LHCN-M2 (cell line): ENCODE measurements at regions not wholly inside any gene's neighbourhood (a gene's known extent, or its start where the extent isn't known, plus 50 kb on each side); places are given as distances from the start of the nearest gene placed in this dataset.
A peak's percentile ranks its signal among the peaks of the same experiment; 100 is the strongest.
"Not testable (repeated sequence)": the region's sequence is repeated elsewhere in the genome, so short reads cannot be mapped to it uniquely, and the experiment has no call there.

Experiments
- DNase-seq: peaks from one replicate; pipeline ENCODE4 v3.0.0-alpha.2; 2012; ENCODE audit warnings: low read depth

DNA sequence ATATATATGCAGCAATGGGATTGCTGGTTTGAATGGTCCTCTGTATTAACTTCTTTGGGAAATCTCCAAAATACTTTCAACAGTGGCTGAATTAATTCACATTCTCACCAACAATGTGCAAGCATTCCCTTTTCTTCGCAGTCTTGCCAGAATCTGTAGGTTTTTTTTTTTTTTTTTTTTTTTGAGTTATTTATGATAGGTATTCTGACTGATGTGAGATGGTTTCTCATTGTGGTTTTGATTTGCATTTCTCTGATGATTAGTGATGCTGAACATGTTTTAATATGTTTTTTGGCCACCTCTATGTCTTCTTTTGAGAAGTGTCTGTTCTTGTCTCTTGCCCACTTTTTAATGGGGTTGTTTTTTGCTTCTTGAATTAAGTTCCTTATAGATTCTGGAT lies 2041.5 kb upstream of the PCDH20 start:
- DNase-seq = no peak

GRCh38 chr13:63455938-63456337 lies 2040.3 kb upstream of the PCDH20 start:
- DNase-seq = no peak

DNA sequence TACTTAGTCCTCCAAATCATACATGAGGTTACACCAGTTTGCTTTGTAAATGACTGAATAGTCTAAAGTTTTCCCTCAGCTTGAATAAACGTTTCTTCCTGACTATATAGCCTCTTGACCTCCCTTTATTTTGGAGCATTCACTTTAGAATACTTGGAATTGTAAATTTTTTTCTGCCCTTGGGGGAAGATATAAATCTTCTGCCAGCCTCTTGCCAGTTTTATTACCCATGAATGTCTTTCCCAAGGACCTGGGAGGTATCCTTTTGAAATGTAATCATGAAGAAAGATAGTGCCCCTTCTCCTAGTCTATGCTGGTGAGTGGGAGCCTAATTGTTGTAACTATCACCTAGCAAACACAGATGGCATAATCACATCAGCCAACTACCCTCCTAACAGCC lies 2033.9 kb upstream of the PCDH20 start:
- DNase-seq = no peak

DNA sequence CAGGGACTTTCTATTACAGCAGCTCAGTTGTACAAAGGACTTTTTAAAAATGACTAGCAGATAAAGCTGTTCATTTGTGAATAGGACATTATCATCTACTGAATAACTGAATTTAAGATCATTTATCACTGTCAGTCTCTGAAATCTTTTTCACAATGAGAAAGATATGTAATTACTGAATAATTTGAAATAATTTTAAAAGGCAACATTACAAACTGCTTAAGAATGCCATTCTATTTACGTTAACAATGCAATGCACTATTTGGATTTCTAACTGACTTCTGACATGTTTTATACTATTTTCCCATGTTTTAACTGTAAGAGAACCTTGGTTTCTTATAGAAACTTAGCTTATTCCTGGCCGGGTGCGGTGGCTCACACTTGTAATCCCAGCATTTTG lies 2033.0 kb upstream of the PCDH20 start:
- no peak for DNase-seq

- DNase-seq = no peak
Observed at GRCh38 chr13:63446329-63446728, 2030.7 kb upstream of the PCDH20 start.

- not testable (repeated sequence) for DNase-seq
Observed at GRCh38 chr13:63444225-63444624, 2028.6 kb upstream of the PCDH20 start.

DNA sequence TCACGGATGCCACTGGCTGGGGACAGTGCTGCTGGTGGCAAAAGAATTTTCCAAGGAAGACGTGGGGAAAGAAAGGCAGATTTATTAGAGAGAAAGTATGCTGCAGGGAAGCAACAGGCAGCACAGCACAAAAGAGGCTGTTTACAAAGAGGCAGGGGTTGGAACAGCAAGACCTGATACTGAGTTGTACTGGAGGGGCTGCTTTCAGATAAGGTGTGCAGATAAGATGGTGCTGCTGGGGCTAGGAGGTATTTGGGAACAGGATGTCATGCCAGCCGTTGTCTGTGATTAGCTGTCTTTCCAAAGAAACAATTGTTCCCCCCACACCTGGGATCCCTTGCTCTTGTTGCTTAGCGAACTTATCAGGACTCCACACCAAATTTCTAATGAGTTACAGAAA lies 2023.3 kb upstream of the PCDH20 start:
- DNase-seq = no peak

GRCh38 chr13:63436325-63436668 lies 2020.6 kb upstream of the PCDH20 start:
- DNase-seq = no peak

DNA sequence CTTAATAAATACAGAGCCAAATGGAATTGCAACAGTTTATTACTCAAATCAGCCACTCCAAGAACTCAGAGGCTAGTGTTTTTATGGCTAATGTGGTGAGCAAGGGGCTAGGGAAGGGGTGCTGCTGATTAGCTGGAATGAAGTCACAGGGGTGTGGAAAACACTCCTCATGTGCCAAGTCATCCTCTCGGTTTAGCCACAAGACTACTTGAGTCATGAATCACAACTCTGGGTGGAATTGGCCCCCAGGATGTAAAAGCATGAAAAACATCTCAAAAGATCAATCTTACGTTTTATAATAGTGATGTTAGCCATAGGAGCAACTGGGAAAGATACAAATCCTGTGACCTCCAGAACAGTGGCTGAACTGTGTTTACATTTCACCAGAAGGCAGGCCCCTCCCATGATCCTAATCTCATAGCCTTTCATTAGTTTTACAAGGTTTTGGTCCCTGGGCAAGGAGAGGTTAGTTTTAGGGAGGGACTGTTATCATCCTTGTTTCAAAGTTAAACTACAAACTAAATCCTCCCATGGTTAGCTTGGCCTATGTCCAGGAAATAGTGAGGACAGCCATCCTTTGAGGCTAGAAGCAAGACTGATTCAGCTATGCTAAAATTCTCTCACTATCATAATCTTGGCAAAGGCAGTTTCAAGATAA lies 2020.1 kb upstream of the PCDH20 start:
- DNase-seq = peak; percentile 18

DNA sequence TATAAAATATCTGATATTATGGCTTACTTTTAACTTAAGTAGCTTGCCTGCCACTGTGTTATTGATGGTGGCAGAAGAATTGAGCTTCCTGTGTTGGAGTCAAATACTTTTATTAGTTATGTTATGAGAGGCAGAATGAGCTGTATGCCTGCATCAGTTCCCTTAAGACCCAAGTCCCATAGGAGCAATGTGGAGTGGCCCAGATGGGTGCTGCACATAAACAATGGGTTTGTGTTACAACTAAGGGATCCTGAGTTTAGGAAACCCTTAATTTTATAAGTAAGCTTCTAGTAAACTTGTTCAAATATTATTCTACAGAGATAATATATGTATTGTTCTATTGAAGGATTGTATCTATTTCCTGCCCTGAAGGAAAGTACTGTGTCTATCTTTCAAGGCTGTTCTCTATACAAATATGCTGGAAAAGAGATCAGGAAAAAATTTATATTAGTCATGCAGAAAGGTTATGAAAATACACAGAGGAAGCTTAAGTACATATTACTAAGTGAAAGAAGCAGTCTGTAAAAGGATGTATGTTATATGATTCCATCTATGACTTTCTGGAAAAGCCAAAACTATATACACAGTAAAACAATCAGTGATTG lies 2018.0 kb upstream of the PCDH20 start:
- DNase-seq = no peak

GRCh38 chr13:63427170-63427569 lies 2011.5 kb upstream of the PCDH20 start:
- DNase-seq = no peak

DNA sequence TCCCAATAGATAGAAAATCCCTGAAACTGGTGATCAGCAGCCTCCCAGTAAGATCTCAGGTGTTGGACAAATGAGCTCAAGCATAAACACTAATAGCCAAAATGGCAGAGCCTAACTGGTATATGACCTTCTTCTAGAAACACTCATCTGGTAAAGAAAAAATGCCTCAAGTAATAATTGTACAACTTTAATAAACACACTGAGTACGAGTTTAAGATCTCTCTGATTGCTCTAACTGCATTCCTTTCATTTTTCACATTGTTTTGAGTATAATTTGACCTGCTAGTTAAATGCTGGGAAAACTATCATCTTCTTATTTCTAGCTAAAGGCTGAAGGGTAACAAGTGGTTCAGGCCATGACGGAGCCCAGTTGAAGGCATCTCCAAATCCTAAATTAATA lies 2009.5 kb upstream of the PCDH20 start:
- DNase-seq = no peak

GRCh38 chr13:63421123-63421522 lies 2005.5 kb upstream of the PCDH20 start:
- no peak for DNase-seq

- DNase-seq = no peak
Observed at GRCh38 chr13:63420685-63421084, 2005.0 kb upstream of the PCDH20 start.

GRCh38 chr13:63414247-63414646 lies 1998.6 kb upstream of the PCDH20 start:
- no peak for DNase-seq

- no peak for DNase-seq
Observed at GRCh38 chr13:63409791-63410351, 1994.2 kb upstream of the PCDH20 start.

DNA sequence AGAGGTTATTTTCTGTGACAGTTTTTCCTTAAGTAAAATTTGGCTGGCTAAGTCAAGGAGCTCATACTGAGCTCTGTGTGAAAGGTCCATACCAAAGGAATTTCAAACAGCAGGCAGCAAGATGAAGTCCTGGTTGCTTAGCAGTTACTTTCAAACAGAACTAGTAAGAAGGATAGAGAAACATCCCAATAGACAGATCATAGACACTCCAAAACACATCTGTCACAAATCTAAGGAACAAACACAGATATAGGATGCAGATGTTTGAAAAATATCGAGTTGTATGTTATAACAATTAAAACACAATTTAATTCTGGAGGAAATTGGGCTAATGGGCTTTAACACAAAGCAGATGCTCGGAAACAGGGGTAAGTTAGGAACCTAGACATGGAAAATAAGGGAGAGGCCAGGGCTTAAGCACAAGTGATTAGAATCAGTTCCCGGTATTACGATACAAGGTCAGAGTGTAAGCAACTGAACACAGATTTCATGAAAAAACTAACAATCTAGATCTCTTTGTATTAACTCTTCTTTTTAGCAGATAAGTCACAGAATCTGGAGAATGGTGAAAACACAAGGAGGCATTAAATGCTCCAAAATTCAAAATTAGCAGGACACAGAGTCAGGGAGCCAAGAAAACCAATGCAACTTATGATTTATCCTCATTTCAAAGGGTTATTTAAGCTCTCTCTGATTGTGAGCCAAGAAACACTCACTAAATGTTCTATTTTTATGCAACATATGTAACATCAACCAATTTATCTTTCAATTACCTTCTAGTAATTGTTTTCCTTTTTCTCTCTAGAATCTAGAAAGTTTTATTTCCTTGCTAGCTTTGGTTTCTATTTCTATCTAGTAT lies 1992.9 kb upstream of the PCDH20 start:
- DNase-seq = no peak

DNA sequence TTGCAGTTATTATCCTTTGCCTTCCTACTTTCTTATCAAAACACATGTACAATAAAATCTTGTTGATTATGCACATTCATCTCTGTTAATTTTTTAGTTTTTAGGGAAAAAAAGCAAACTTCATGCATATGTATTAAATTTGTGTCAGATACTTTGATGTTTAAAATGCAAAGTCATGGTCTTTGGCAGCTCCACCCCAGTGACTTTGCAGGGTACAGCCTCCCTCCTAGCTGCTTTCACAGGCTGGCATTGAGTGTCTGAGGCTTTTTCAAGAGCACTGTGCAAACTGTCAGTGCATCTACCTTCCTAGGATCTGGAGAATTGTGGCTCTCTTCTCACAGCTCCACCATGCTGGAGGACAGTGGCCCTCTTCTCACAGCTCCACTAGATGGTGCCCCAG lies 1988.1 kb upstream of the PCDH20 start:
- no peak for DNase-seq

- no peak for DNase-seq
Observed at GRCh38 chr13:63396746-63397145, 1981.1 kb upstream of the PCDH20 start.

DNA sequence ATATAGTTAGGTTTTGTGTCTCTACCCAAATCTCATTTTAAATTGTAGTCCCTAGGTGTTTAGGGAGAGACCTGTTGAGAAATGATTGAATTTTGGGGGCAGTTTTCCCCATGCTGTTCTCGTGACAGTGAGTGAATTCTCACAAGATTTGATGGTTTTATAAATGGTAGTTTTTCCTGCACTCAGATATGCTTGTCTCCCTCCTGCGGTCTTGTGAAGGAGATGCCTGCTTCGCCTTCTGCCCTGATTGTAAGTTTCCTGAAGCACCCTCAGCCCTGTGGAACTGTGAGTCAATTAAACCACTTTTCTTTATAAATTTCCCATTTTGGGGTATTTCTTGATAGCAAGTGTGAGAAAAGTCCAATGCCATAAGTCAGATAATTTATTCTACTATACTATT lies 1977.5 kb upstream of the PCDH20 start:
- no peak for DNase-seq

GRCh38 chr13:63389756-63390155 lies 1974.1 kb upstream of the PCDH20 start:
- DNase-seq = no peak

DNA sequence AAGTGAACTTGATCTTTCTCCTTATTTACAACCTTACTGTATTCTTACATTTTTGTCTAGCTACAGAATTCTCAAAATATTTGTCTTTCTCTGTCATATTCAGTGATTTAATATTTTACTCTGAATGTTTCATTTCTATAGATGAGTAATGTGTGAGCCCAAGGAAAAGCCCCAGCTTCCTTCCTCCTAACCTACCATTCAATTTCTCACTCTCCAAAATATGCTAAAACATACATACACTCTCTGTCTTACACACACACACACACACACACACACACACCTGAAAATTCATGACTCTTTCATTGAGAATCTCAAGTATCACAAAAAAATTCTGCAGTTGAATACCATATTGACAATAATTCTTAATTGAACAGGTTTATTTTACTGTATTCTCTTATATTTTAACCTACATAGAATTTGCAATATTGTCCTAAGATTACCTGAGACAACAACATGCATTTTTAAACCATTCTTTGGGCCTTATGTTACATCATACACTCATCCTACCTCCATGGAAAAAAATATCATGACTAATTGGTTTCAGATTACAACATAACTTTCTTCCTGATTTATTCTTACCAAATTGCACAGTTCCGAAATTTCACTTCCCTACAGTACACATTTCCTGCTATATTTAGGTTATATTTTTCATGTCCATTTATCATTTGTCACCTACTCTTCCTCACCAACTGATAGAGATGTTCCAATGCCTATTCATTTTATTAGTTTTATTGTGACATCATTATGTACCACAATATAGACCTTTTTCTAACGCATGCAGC lies 1965.6 kb upstream of the PCDH20 start:
- no peak for DNase-seq
